HG03354 (cell line): ENCODE measurements at regions not wholly inside any gene's neighbourhood (a gene's known extent, or its start where the extent isn't known, plus 50 kb on each side); places are given as distances from the start of the nearest gene placed in this dataset.
"Not testable (repeated sequence)": the region's sequence is repeated elsewhere in the genome, so short reads cannot be mapped to it uniquely, and the experiment has no call there.

Experiments used
- ATAC-seq: cut with Tn5 transposase; IDR thresholded peaks from one replicate; pipeline ENCODE4 v1.9.1; 2021; ENCODE audit warnings: mild to moderate bottlenecking; ENCODE audit not compliant: unreplicated experiment, poor library complexity, severe bottlenecking

GRCh38 chr1:185487936-185488335 is 170.9 kb upstream of the IVNS1ABP start:
- ATAC-seq, result no peak

GRCh38 chr1:185487026-185487425 is 170.0 kb upstream of the IVNS1ABP start:
- ATAC-seq, result no peak

- no peak for ATAC-seq
Observed at GRCh38 chr1:185486346-185486745, 169.3 kb upstream of the IVNS1ABP start.

GRCh38 chr1:185483664-185484450 is 166.8 kb upstream of the IVNS1ABP start:
- ATAC-seq, result no peak

- ATAC-seq, result no peak
Observed at GRCh38 chr1:185483217-185483616, 166.2 kb upstream of the IVNS1ABP start.

- no peak for ATAC-seq
Observed at GRCh38 chr1:185480545-185480944, 163.5 kb upstream of the IVNS1ABP start.

GRCh38 chr1:185479796-185480195 is 162.8 kb upstream of the IVNS1ABP start:
- no peak for ATAC-seq

- no peak for ATAC-seq
Observed at GRCh38 chr1:185478877-185479276, 161.8 kb upstream of the IVNS1ABP start.

- ATAC-seq, result no peak
Observed at GRCh38 chr1:185477638-185478580, 160.9 kb upstream of the IVNS1ABP start.

- ATAC-seq, result no peak
Observed at GRCh38 chr1:185474440-185475149, 157.6 kb upstream of the IVNS1ABP start.

- no peak for ATAC-seq
Observed at GRCh38 chr1:185473186-185473585, 156.1 kb upstream of the IVNS1ABP start.

- no peak for ATAC-seq
Observed at GRCh38 chr1:185468626-185469025, 151.6 kb upstream of the IVNS1ABP start.

- ATAC-seq, result no peak
Observed at GRCh38 chr1:185467122-185467521, 150.1 kb upstream of the IVNS1ABP start.

- no peak for ATAC-seq
Observed at GRCh38 chr1:185464777-185465176, 147.7 kb upstream of the IVNS1ABP start.

- ATAC-seq, result no peak
Observed at GRCh38 chr1:185463433-185463832, 146.4 kb upstream of the IVNS1ABP start.

- no peak for ATAC-seq
Observed at GRCh38 chr1:185463011-185463410, 146.0 kb upstream of the IVNS1ABP start.

GRCh38 chr1:185460723-185461122 is 143.7 kb upstream of the IVNS1ABP start:
- ATAC-seq, result not testable (repeated sequence)

GRCh38 chr1:185459141-185459540 is 142.1 kb upstream of the IVNS1ABP start:
- ATAC-seq, result no peak

GRCh38 chr1:185458670-185459069 is 141.6 kb upstream of the IVNS1ABP start:
- ATAC-seq, result no peak

- ATAC-seq, result no peak
Observed at GRCh38 chr1:185453496-185454192, 136.6 kb upstream of the IVNS1ABP start.
